Left kidney (tissue), 1 donor: ENCODE measurements at regions not wholly inside any gene's neighbourhood (a gene's known extent, or its start where the extent isn't known, plus 50 kb on each side); places are given as distances from the start of the nearest gene placed in this dataset.

Experiments used
- DNase-seq: peaks from one replicate; pipeline ENCODE4 v3.0.0-alpha.2; 2013

GRCh38 chr11:113526521-113526920 is 51.3 kb upstream of the DRD2 start:
- DNase-seq: no peak
